Panc1 (cell line): ENCODE measurements at regions not wholly inside any gene's neighbourhood (a gene's known extent, or its start where the extent isn't known, plus 50 kb on each side); places are given as distances from the start of the nearest gene placed in this dataset.

Source experiments
- CTCF ChIP-seq: fragments of 450-650 bp; IDR thresholded peaks from 2 replicates; pipeline ENCODE4 v1.5.1; 2017; ENCODE audit warnings: mild to moderate bottlenecking
- POLR2AphosphoS5 ChIP-seq: IDR thresholded peaks from 2 replicates; pipeline ENCODE4 v1.6.1; 2012; ENCODE audit warnings: mild to moderate bottlenecking, low read depth, low read length, moderate library complexity
- SIN3A ChIP-seq: IDR thresholded peaks from 2 replicates; pipeline ENCODE4 v1.6.1; 2012; ENCODE audit warnings: low read depth, mild to moderate bottlenecking, low read length, moderate library complexity, borderline replicate concordance; ENCODE audit not compliant: insufficient read depth

DNA sequence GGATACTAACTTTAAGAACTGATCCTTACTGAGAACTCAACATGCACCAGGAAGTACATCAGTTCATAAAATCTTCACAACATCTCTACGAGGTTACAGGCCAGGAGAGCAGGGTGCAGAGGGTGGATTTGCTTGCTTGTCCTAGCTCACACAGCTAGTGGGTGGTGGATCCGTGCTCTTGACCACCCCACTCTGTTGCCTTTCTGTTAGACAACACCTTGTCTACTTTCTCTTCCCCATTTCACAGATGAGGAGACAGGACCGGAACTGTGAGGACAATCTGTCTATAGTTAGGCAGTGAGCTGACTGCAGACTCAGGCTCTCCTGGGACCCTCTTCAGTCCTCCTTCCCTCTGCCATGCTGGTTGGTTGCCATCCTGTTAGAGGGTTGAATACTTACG, 221.7 kb upstream of the TLE3 start:
- TF ChIP-seq CTCF (no peak), POLR2AphosphoS5 (no peak), SIN3A (no peak)
